ENCODE measurements at regions not wholly inside any gene's neighbourhood (a gene's known extent, or its start where the extent isn't known, plus 50 kb on each side); places are given as distances from the start of the nearest gene placed in this dataset.

DNA sequence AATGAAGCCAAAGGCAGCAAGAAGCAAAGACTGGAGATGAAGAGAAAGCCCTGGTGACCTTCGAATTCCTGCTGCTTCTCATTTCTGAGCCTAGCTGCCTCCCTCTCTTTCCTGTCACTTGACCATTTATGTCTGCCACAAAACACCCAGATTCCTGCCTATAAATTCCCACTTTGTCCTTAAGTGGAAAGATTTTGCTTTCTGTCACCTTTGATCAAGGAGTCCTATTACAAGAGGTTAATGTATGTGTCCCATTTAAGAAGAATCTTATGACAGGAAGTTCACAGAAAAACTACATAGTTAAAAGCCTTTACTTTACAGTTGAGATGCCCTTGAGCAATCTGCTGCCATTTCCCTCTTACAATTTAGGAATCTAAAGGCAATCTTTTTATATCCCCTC, 155.7 kb downstream of the GALC start:
- intact Hi-C loops (cut with DNase I): no loop called here
- Histone ChIP-seq H3K4me1 (no peaks in the 10 kb centered on the region), H3K27ac (no peak overlapping the region), H3K9me3 (no peaks in the 10 kb centered on the region), H3K27me3 (no peaks in the 10 kb centered on the region), H3K36me3 (no peaks in the 10 kb centered on the region), H3K9ac (ENCODE audit: low read depth in 2 of 2, low read length in 2 of 2) (no peak overlapping the region), H3K4me3 (no peak overlapping the region)
- TF ChIP-seq, protein P1, sequence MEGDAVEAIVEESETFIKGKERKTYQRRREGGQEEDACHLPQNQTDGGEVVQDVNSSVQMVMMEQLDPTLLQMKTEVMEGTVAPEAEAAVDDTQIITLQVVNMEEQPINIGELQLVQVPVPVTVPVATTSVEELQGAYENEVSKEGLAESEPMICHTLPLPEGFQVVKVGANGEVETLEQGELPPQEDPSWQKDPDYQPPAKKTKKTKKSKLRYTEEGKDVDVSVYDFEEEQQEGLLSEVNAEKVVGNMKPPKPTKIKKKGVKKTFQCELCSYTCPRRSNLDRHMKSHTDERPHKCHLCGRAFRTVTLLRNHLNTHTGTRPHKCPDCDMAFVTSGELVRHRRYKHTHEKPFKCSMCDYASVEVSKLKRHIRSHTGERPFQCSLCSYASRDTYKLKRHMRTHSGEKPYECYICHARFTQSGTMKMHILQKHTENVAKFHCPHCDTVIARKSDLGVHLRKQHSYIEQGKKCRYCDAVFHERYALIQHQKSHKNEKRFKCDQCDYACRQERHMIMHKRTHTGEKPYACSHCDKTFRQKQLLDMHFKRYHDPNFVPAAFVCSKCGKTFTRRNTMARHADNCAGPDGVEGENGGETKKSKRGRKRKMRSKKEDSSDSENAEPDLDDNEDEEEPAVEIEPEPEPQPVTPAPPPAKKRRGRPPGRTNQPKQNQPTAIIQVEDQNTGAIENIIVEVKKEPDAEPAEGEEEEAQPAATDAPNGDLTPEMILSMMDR (IDR thresholded peaks at IDR 0.05): no peak
- DNase-seq: no peak

DNA sequence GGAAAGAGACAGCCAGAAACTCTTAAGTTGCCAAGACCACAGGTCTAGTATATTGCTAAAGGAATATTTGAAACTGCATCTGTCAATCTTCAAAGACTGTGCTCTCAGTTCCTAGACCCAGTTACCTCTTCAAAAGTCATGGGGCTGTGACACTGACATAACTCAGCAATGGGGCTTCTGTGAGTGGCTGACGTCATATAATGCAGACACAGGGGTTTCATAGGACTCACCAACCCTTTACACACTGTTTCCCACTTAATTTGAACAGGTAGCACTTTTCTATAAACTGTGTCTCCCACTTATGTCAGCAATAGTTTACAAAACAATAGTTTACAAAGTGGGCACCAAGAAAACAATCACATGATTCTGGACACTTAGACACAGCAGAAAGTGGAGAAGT, 158.4 kb downstream of the GALC start:
- TF ChIP-seq, protein P1 (IDR thresholded peaks at IDR 0.05): no peak
- Histone ChIP-seq H3K36me3 (no peaks in the 10 kb centered on the region), H3K9ac (ENCODE audit: low read depth in 2 of 2, low read length in 2 of 2) (no peak overlapping the region), H3K27ac (no peak overlapping the region), H3K4me1 (no peaks in the 10 kb centered on the region), H3K4me3 (no peak overlapping the region), H3K27me3 (no peaks in the 10 kb centered on the region), H3K9me3 (no peaks in the 10 kb centered on the region)
- no peak for DNase-seq
- intact Hi-C loops (cut with DNase I): no loop called here

DNA sequence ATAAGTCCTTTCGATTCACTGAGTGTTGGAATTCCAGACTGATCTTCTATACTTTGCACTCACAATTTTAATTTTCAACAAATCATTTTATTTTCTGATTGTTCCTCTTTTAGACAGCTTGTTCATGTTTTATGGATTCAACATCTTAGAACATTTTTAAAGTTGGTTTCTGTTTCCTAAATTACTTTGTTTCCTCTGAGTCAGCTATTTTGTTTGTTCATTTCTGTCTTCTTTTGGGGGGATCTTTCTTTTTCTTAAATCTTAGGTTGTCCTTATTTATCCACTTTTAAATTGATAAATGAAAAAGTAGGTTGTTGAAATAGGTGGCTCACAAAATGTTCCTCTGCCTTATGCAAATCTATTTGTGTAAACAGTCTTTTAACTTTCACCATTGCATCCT, 160.0 kb downstream of the GALC start:
- Histone ChIP-seq H3K4me3 (no peak overlapping the region), H3K27me3 (no peaks in the 10 kb centered on the region), H3K4me1 (no peaks in the 10 kb centered on the region), H3K9me3 (no peaks in the 10 kb centered on the region), H3K36me3 (no peaks in the 10 kb centered on the region), H3K27ac (no peak overlapping the region), H3K9ac (ENCODE audit: low read depth in 2 of 2, low read length in 2 of 2) (no peak overlapping the region)
- intact Hi-C loops (cut with DNase I): no loop called here
- TF ChIP-seq, protein P1 (IDR thresholded peaks at IDR 0.05): no peak
- no peak for DNase-seq

DNA sequence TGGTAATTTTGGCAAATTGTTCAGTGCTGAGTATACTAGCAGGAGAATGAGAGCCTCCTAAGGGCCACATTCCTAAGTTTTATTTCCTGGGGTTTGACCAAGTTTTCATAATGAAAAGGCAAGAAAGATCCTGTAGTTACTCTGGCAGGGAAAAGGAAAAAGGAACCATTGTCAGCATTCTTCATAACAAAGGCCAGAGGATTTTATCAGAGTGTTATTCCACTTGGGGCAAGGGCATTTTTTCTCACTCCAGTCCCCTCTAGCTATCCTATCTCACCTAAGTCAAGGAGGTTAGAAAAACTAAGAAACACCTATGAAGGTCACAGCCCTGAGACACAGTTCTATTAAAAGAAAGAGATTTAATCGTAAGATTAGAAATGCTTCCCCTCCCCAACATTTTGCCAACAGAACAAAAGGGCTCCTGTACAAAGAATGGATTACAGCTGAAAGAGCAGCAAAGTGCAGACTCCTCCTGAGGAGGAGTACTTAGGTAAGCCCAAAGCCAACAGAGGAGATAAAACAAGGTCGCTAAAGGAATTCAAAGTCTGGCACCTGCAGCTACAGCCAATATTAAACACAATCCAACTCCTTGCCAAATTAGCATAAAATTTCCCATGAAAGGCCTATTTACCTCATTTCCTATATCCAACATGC, 162.4 kb downstream of the GALC start:
- Histone ChIP-seq H3K4me3 (no peak overlapping the region), H3K27me3 (no peaks in the 10 kb centered on the region), H3K4me1 (no peaks in the 10 kb centered on the region), H3K9me3 (no peaks in the 10 kb centered on the region), H3K36me3 (no peaks in the 10 kb centered on the region), H3K9ac (ENCODE audit: low read depth in 2 of 2, low read length in 2 of 2) (no peak overlapping the region), H3K27ac (no peak overlapping the region)
- intact Hi-C loops (cut with DNase I): no loop called here
- DNase-seq: no peak
- TF ChIP-seq, protein P1 (IDR thresholded peaks at IDR 0.05): no peak

DNA sequence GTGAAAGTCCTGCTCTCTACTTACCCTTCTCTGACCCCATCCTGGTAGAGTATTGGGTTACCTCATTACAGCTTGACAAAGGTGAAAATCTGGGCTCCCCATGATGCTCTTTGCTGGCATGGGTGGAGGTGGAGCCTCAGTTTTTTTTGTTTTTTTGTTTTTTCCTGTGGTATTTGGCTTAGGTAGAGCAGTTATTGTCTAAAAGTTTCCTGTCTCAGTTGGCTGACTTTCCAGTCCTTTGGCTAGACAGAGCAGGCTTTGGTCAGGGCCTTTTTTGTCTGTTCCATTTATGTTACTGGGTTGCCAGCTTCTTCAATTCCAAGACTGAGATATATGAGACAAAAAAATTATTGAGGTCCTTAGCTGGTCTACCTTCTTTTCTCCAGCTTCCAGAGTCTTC, 163.4 kb downstream of the GALC start:
- Histone ChIP-seq H3K27ac (no peak overlapping the region), H3K9me3 (no peaks in the 10 kb centered on the region), H3K27me3 (no peaks in the 10 kb centered on the region), H3K4me1 (no peaks in the 10 kb centered on the region), H3K9ac (ENCODE audit: low read depth in 2 of 2, low read length in 2 of 2) (no peak overlapping the region), H3K36me3 (no peaks in the 10 kb centered on the region), H3K4me3 (no peak overlapping the region)
- DNase-seq: no peak
- TF ChIP-seq, protein P1 (IDR thresholded peaks at IDR 0.05): no peak
- intact Hi-C loops (cut with DNase I): no loop called here

All from colonic mucosa (tissue), 4 donors.